HG03103 (cell line): ENCODE measurements at regions not wholly inside any gene's neighbourhood (a gene's known extent, or its start where the extent isn't known, plus 50 kb on each side); places are given as distances from the start of the nearest gene placed in this dataset.
A peak's percentile ranks its signal among the peaks of the same experiment; 100 is the strongest.

Source experiments
- ATAC-seq: cut with Tn5 transposase; IDR thresholded peaks from one replicate; pipeline ENCODE4 v1.9.1; 2021; ENCODE audit warnings: low read depth; ENCODE audit not compliant: unreplicated experiment

GRCh38 chr3:102176333-102177050, 258.3 kb upstream of the ZPLD1 start:
- no peak for ATAC-seq

- ATAC-seq = no peak
Observed at GRCh38 chr3:102177075-102177755, 257.6 kb upstream of the ZPLD1 start.

GRCh38 chr3:102178817-102179216, 256.0 kb upstream of the ZPLD1 start:
- no peak for ATAC-seq

- peak; percentile 52 for ATAC-seq
Observed at GRCh38 chr3:102179326-102180177, 255.3 kb upstream of the ZPLD1 start.

GRCh38 chr3:102180280-102180931, 254.4 kb upstream of the ZPLD1 start:
- peak; percentile 28 for ATAC-seq

- ATAC-seq = no peak
Observed at GRCh38 chr3:102181175-102181920, 253.5 kb upstream of the ZPLD1 start.

GRCh38 chr3:102182162-102182561, 252.7 kb upstream of the ZPLD1 start:
- no peak for ATAC-seq

- no peak for ATAC-seq
Observed at GRCh38 chr3:102183186-102183585, 251.6 kb upstream of the ZPLD1 start.

- ATAC-seq = no peak
Observed at GRCh38 chr3:102183623-102184022, 251.2 kb upstream of the ZPLD1 start.

GRCh38 chr3:102189541-102189940, 245.3 kb upstream of the ZPLD1 start:
- no peak for ATAC-seq

GRCh38 chr3:102189956-102190723, 244.7 kb upstream of the ZPLD1 start:
- ATAC-seq = no peak

- no peak for ATAC-seq
Observed at GRCh38 chr3:102192575-102192974, 242.2 kb upstream of the ZPLD1 start.

- ATAC-seq = no peak
Observed at GRCh38 chr3:102193255-102193654, 241.6 kb upstream of the ZPLD1 start.

- ATAC-seq = no peak
Observed at GRCh38 chr3:102194001-102194400, 240.8 kb upstream of the ZPLD1 start.

GRCh38 chr3:102194760-102195159, 240.1 kb upstream of the ZPLD1 start:
- ATAC-seq = no peak

- no peak for ATAC-seq
Observed at GRCh38 chr3:102195198-102195948, 239.4 kb upstream of the ZPLD1 start.

GRCh38 chr3:102200126-102200525, 234.7 kb upstream of the ZPLD1 start:
- no peak for ATAC-seq

- no peak for ATAC-seq
Observed at GRCh38 chr3:102200560-102200959, 234.3 kb upstream of the ZPLD1 start.

GRCh38 chr3:102205647-102206046, 229.2 kb upstream of the ZPLD1 start:
- no peak for ATAC-seq
